ENCODE measurements at regions not wholly inside any gene's neighbourhood (a gene's known extent, or its start where the extent isn't known, plus 50 kb on each side); places are given as distances from the start of the nearest gene placed in this dataset.

- no peak for TF ChIP-seq CTCF (IDR thresholded peaks at IDR 0.05; ENCODE audit: extremely low read depth, insufficient read depth, missing control alignments)
- DNase-seq (ENCODE audit: low spot score): no peak
- in situ Hi-C loops (cut with MboI; ENCODE audit: low pct_unique_long_range_greater_than_20kb, low sequenced_read_pairs, unreplicated experiment): no loop called here
Measured at GRCh38 chr12:47553266-47553665, 152.6 kb downstream of the RPAP3 start.

GRCh38 chr12:47551426-47551851, 154.4 kb downstream of the RPAP3 start:
- no peak for DNase-seq (ENCODE audit: low spot score)
- TF ChIP-seq CTCF (IDR thresholded peaks at IDR 0.05; ENCODE audit: extremely low read depth, insufficient read depth, missing control alignments): no peak
- in situ Hi-C loops (cut with MboI; ENCODE audit: low pct_unique_long_range_greater_than_20kb, low sequenced_read_pairs, unreplicated experiment): no loop called here

GRCh38 chr12:47549258-47549657, 156.6 kb downstream of the RPAP3 start:
- DNase-seq (ENCODE audit: low spot score): no peak
- TF ChIP-seq CTCF (IDR thresholded peaks at IDR 0.05; ENCODE audit: extremely low read depth, insufficient read depth, missing control alignments): no peak
- in situ Hi-C loops (cut with MboI; ENCODE audit: low pct_unique_long_range_greater_than_20kb, low sequenced_read_pairs, unreplicated experiment): no loop called here

GRCh38 chr12:47548401-47548800, 157.4 kb downstream of the RPAP3 start:
- no peak for TF ChIP-seq CTCF (IDR thresholded peaks at IDR 0.05; ENCODE audit: extremely low read depth, insufficient read depth, missing control alignments)
- DNase-seq (ENCODE audit: low spot score): no peak
- in situ Hi-C loops (cut with MboI; ENCODE audit: low pct_unique_long_range_greater_than_20kb, low sequenced_read_pairs, unreplicated experiment): no loop called here

GRCh38 chr12:47547077-47547476, 158.8 kb downstream of the RPAP3 start:
- in situ Hi-C loops (cut with MboI; ENCODE audit: low pct_unique_long_range_greater_than_20kb, low sequenced_read_pairs, unreplicated experiment): no loop called here

GRCh38 chr12:47545938-47546609, 159.8 kb downstream of the RPAP3 start:
- in situ Hi-C loops (cut with MboI; ENCODE audit: low pct_unique_long_range_greater_than_20kb, low sequenced_read_pairs, unreplicated experiment): no loop called here
- no peak for DNase-seq (ENCODE audit: low spot score)
- no peak for TF ChIP-seq CTCF (IDR thresholded peaks at IDR 0.05; ENCODE audit: extremely low read depth, insufficient read depth, missing control alignments)

More at GRCh38 chr12:47547077-47547476, 158.8 kb downstream of the RPAP3 start:
- TF ChIP-seq CTCF (IDR thresholded peaks at IDR 0.05; ENCODE audit: extremely low read depth, insufficient read depth, missing control alignments): no peak
- no peak for DNase-seq (ENCODE audit: low spot score)

All from GM13977 (cell line).